Stomach smooth muscle (tissue), 2 donors: ENCODE measurements at regions not wholly inside any gene's neighbourhood (a gene's known extent, or its start where the extent isn't known, plus 50 kb on each side); places are given as distances from the start of the nearest gene placed in this dataset.

Experiments
- H3K27ac ChIP-seq: one replicate; pipeline ENCODE4 v1.7.0; 2013; ENCODE audit warnings: mild to moderate bottlenecking, low read length, inconsistent platforms
- H3K27me3 ChIP-seq, 2 donors: one replicate each; pipeline ENCODE4 v1.7.0; 2013; ENCODE audit warnings: low read length in 2 of 2; ENCODE audit not compliant: insufficient read depth in 2 of 2, control insufficient read depth in 1 of 2
- H3K36me3 ChIP-seq, 2 donors: one replicate each; pipeline ENCODE4 v1.7.0; 2013; ENCODE audit warnings: low read length in 2 of 2; ENCODE audit not compliant: control insufficient read depth in 2 of 2, insufficient read depth in 2 of 2
- H3K4me1 ChIP-seq: one replicate; pipeline ENCODE4 v1.7.0; 2013; ENCODE audit warnings: low read length; ENCODE audit not compliant: control insufficient read depth, insufficient read depth
- H3K4me3 ChIP-seq, 2 donors: one replicate each; pipeline ENCODE4 v1.7.0; 2013; ENCODE audit warnings: low read length in 2 of 2
- H3K9ac ChIP-seq, 2 donors: one replicate each; pipeline ENCODE4 v1.7.0; 2013; ENCODE audit warnings: low read length in 2 of 2, mild to moderate bottlenecking in 1 of 2
- H3K9me3 ChIP-seq, 2 donors: one replicate each; pipeline ENCODE4 v1.7.0; 2013; ENCODE audit warnings: low read length in 2 of 2; ENCODE audit not compliant: control insufficient read depth in 2 of 2
- donor health status: healthy.
- donor health status: Pancreatic carcinoma.

DNA sequence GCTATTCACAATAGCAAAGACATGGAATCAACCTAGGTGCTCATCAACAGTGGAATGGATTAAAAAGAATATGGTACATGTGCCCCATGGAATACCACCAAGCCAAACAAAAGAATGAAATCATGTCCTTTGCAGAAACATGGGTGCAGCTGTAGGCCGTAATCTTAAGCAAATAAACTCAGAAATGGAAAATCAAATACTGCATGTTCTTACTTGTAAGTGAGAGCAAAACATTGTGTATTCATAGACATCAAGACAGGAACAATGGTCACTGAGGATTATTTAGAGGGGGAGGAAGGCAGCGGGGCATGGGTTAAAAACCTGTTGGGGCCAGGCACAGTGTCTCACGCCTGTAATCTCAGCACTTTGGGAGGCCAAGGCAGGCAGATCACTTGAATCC lies 304.7 kb upstream of the ROBO2 start:
- H3K4me3 ChIP-seq, result no peak overlapping the region
- H3K27me3 ChIP-seq, result no peaks in the 10 kb centered on the region
- no peak overlapping the region for H3K9ac ChIP-seq
- no peaks in the 10 kb centered on the region for H3K36me3 ChIP-seq
- H3K27ac ChIP-seq, result no peak overlapping the region
- no peaks in the 10 kb centered on the region for H3K9me3 ChIP-seq
- no peaks in the 10 kb centered on the region for H3K4me1 ChIP-seq

DNA sequence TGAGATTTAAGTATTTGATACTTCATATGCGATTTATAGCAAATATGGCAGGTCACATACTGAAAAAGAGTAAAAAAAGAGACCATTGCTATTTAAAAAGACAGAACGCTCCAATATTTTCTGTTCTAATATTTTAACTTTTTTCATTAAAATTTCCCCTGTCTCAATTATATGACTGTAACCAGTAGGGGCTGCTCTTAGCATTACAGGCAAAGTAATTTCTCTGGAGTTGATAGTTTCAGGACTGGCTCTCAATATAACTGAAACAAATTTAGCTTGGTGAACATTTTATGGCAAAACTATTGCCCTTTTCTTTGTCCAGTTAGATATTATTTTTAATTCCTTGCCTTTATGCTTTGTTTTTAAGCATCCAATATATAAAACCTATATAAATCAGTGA lies 286.3 kb upstream of the ROBO2 start:
- Histone ChIP-seq H3K27me3 (no peaks in the 10 kb centered on the region), H3K9me3 (no peaks in the 10 kb centered on the region), H3K4me3 (no peak overlapping the region), H3K36me3 (no peaks in the 10 kb centered on the region), H3K9ac (no peak overlapping the region), H3K4me1 (no peaks in the 10 kb centered on the region), H3K27ac (no peak overlapping the region)

DNA sequence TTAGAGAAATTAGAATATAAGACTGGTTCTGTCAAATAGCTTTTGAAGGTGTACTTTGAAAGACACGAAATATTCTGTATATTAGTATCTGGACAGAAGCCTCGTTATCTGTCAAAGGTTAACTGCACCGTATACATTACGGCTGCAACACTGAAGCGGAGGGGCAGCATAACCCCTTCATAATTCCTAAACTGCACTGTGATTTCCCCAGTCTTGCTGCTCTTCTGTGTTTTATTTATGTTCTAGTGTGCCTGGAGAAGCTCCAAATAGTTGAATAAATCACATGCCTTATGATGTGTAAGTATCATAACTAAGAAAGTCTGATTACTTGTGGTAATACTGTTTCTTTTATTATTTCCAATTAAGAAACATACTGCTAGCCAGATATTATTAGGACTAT lies 285.7 kb upstream of the ROBO2 start:
- no peaks in the 10 kb centered on the region for H3K36me3 ChIP-seq

DNA sequence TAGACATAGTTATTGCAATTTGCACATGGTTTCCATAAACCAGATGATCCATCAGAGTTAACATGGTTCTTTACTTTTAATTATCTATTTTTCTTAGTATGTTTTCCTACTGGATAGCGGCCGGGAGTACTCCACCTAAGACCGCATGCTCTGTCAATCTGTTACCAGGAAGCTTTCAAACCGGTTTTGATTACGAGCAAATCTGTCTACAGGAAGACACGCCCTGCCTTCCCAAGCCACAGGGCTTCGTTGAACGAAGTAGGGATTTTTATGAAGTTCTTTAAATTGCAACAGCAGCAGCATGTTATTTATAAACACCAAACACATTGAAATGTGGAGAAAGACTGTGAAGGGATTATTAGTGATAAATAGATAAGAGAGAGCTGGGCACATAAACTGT lies 283.3 kb upstream of the ROBO2 start:
- Histone ChIP-seq H3K27me3 (no peaks in the 10 kb centered on the region), H3K4me3 (no peak overlapping the region), H3K9ac (no peak overlapping the region), H3K27ac (no peak overlapping the region), H3K36me3 (no peaks in the 10 kb centered on the region), H3K9me3 (no peaks in the 10 kb centered on the region), H3K4me1 (no peaks in the 10 kb centered on the region)

More for the DNA sequence above, 285.7 kb upstream of the ROBO2 start:
- Histone ChIP-seq H3K9ac (no peak overlapping the region), H3K27me3 (no peaks in the 10 kb centered on the region), H3K4me3 (no peak overlapping the region), H3K4me1 (no peaks in the 10 kb centered on the region), H3K27ac (no peak overlapping the region), H3K9me3 (no peaks in the 10 kb centered on the region)

DNA sequence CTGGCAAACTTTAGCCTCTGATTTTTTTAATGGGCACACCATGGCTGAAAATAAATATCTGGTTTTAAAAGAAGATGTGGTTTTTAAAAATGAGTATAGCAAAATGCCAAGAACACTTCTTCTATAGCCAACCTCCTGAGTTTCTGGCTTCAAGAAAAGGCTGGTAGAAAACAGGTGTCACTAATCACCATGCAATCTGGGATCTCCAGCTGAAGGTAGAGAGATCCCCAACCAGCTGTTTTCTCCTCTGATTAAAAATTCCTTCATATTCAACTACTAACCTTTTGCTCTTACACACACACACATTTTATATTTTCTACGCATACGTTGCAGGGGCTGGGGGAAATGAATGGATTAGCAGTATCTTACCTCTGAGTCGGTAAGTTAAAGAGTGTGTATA lies 279.6 kb upstream of the ROBO2 start:
- Histone ChIP-seq H3K9me3 (no peaks in the 10 kb centered on the region), H3K36me3 (no peaks in the 10 kb centered on the region), H3K27me3 (no peaks in the 10 kb centered on the region), H3K4me3 (no peak overlapping the region), H3K9ac (no peak overlapping the region), H3K27ac (no peak overlapping the region), H3K4me1 (no peaks in the 10 kb centered on the region)

DNA sequence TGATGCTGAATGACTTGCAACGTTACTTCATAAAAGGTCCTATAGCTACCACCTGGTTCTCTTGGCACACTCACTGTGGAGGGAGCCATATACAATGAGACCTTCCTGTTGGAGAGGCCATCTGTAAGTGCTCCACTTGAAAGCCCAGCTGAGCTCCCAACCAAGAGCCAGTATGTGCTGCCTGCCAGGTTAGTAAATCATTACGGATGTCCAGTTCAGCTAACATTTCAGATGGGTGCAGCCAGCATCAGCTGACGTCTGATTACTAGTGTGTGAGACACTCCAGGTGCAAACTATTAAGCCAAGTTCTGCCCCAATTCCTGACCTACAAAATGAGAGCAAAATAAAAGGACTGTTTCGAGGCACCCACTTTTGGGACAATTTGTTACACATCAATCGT lies 274.4 kb upstream of the ROBO2 start:
- Histone ChIP-seq H3K4me3 (no peak overlapping the region), H3K27me3 (no peaks in the 10 kb centered on the region), H3K4me1 (no peaks in the 10 kb centered on the region), H3K36me3 (no peaks in the 10 kb centered on the region), H3K9me3 (no peaks in the 10 kb centered on the region), H3K27ac (no peak overlapping the region), H3K9ac (no peak overlapping the region)

DNA sequence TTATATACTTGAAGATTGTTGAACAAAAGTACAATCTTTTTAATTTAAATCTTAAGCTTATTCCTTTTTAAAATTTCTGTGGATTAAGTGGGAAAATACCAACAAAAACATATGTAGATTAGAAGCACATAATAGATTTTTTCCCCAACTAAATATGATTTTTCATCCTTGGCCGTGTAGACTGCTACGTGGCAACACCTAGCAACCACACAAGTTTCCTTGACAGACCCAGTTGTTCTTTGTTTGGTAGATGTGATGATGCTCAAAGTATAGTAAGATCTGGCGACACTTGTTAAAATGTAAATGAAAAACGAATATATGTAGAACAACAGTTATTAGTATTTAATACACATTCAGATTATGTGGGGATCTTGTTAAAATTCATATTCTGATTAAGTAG lies 271.0 kb upstream of the ROBO2 start:
- H3K9ac ChIP-seq, result no peak overlapping the region
- H3K4me1 ChIP-seq, result no peaks in the 10 kb centered on the region
- no peak overlapping the region for H3K27ac ChIP-seq
- no peak overlapping the region for H3K4me3 ChIP-seq
- no peaks in the 10 kb centered on the region for H3K36me3 ChIP-seq
- H3K27me3 ChIP-seq, result no peaks in the 10 kb centered on the region
- no peaks in the 10 kb centered on the region for H3K9me3 ChIP-seq

DNA sequence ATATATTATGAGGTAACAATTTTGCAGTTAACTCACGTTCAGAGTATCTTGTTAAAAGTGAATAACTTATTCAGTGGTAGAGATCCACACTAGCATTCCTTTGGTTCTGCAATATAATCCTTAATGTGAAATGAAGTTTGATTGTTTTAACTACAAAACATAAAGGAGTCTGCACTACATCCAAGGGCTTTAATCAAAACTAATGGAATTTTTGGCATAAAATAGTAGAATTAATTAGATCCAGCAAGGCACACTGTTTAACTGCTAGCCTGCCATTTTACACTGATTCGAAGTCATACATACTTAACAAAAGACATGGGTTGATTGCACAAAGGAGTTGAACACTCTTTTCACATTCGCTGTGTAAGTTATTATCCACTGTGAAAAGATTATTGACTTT lies 263.0 kb upstream of the ROBO2 start:
- no peaks in the 10 kb centered on the region for H3K4me1 ChIP-seq
- no peaks in the 10 kb centered on the region for H3K9me3 ChIP-seq
- no peaks in the 10 kb centered on the region for H3K36me3 ChIP-seq
- no peak overlapping the region for H3K9ac ChIP-seq
- no peak overlapping the region for H3K27ac ChIP-seq
- no peak overlapping the region for H3K4me3 ChIP-seq
- H3K27me3 ChIP-seq, result no peaks in the 10 kb centered on the region

DNA sequence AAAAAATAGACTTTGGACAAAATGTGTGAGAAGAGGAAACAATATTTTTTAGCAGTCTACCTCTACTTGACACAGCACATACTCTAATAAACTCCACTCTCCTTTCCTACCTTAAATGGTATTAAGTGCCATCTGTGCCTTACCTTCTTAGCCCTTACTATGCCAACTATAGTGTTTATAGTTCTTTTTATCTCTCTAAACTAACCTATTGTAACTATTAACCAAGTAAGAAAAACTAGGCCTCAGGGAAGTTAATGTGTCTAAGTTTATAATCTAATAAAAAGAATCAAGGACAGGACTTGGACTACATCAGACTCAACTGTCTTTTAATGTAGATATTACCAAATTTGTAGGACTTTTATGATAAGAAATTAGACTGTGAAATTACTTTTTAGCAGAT lies 251.7 kb upstream of the ROBO2 start:
- Histone ChIP-seq H3K4me1 (no peaks in the 10 kb centered on the region), H3K9ac (no peak overlapping the region), H3K27me3 (no peaks in the 10 kb centered on the region), H3K4me3 (no peak overlapping the region), H3K9me3 (no peaks in the 10 kb centered on the region), H3K27ac (no peak overlapping the region), H3K36me3 (no peaks in the 10 kb centered on the region)

DNA sequence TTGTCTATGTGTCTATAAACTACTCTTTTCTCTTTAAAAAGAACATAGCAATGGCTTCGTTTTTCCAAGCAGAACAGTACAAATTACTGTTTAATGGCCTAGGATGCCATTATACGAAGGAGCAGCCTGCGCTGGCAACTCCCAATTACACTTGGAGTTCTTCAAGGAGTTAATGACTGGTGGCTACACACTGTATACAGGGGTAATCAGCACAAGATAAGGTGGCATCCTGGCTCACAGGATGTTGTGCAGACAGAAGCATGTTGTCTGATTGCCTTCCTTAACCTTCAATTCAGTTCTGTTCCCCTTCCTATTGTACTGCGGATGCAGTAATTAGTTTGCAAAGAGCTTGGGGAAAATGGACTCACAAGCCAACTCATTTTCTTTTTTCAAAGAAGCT lies 250.7 kb upstream of the ROBO2 start:
- no peak overlapping the region for H3K4me3 ChIP-seq
- no peaks in the 10 kb centered on the region for H3K36me3 ChIP-seq
- no peaks in the 10 kb centered on the region for H3K27me3 ChIP-seq
- no peaks in the 10 kb centered on the region for H3K9me3 ChIP-seq
- H3K9ac ChIP-seq, result no peak overlapping the region
- H3K4me1 ChIP-seq, result no peaks in the 10 kb centered on the region
- no peak overlapping the region for H3K27ac ChIP-seq

DNA sequence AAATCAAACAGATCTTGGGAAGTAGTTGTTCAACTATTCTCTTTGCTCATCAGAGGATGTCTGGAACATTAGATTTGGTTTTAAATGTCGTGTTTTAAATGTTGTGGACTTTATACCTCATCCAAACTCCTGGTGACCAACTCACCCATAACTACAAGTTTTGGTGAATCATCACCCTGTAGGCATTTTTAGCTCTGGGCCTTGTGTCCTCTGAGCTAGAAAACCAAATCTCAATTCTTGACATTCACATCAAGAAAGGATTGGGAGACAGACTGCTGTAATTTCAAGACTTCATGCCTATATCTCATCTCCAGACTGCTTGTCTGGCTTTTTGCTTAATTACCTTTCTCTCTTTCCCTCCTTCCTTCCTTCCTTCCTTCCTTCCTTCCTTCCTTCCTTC lies 228.5 kb upstream of the ROBO2 start:
- no peaks in the 10 kb centered on the region for H3K27me3 ChIP-seq

More for the DNA sequence above, 228.5 kb upstream of the ROBO2 start:
- Histone ChIP-seq H3K27ac (no peak overlapping the region), H3K4me3 (no peak overlapping the region), H3K4me1 (no peaks in the 10 kb centered on the region), H3K36me3 (no peaks in the 10 kb centered on the region), H3K9me3 (no peaks in the 10 kb centered on the region), H3K9ac (no peak overlapping the region)
